ENCODE measurements at regions not wholly inside any gene's neighbourhood (a gene's known extent, or its start where the extent isn't known, plus 50 kb on each side); places are given as distances from the start of the nearest gene placed in this dataset.

DNA sequence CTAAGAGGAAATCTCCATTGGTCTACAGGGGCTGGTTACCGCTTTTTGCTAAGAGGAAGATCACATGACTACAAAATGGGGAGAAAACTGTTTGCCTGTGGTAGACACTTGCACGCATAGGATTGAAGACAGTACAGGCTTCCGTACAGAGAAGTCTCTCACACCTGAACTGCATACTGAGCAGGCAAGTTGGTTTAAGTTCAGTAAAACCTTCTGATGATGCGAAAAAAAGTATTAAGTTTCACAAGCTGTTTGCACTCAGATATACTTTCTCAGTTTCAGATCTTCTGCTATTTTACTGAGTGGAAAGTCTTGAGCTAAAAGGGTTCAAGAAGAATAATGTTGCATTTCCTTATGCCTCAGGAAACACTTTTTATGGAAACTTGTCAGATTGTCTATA lies 292.2 kb upstream of the MC4R start:
- no peak for DNase-seq

DNA sequence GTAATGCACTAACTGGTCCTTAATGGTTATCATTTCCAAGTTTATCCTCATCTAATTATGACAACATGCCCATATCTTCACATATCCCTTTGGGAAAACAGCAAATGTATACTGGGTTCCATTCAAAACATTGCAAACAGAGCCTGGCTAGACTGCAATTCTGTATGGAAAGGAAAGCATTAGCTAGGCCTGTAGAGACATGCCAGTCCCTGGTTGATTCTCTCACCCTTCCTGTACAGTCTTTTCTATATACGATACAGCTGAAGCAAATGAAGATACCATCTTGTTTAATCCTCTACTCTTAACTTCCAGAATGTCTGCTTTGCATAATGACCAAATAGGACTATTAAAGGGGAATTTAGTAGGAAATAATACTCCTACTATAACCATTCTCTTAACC lies 294.4 kb upstream of the MC4R start:
- no peak for DNase-seq

DNA sequence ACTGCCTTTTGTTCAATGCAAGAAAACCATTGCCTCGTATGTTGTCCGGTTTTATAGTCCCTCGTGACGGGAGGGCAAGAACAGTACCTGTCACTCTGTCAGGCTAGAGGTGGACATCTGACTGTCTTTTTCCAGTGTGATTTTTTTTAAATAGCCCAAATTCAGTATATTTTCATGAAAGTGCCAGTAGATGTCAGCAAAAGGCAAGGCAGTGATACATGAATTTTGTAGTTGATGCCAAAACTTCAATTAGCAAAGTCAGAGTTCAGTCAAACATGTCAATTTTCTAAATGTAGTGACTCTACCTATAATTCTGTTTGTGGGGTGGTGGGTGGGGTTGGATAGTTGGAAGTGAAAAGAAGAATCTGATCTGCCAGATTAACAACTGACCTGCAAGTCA lies 296.0 kb upstream of the MC4R start:
- DNase-seq: no peak

DNA sequence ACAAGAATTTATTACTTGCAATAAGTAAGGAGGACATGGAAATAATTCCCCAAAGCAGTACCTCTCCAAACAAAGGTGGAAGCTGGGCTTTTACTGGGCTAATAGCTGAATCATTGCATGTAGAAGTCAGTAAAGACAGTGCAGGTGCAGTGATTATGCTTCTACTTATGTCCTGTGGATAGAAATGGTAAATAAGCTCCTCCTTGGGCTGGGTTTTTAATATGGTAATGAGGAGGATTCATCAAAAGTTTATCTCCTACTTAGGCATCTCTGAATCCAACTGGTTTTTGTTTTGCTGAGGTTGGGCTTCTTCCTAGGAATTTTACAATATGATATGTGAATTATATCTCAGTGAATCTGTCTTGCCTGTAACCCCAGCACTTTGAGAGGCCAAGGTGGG lies 297.4 kb upstream of the MC4R start:
- DNase-seq: no peak

DNA sequence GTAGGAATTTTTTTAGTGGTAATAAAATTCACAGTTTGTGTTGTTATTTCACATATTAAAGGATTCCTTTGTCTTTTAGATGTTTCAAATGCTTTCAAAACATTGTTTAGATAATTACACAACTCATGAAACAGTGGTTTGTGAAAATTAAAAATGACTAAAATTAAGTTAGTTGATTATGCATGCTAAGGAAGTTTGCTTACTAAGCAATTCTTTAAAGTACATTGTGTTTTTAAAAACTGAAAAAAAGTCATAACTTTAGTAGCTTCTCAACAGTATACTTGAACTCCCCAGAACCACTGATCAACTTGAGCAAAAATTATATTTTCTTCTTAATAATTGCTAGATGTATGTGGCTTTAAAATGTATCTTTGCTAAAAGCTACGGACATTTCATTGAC lies 298.4 kb upstream of the MC4R start:
- no peak for DNase-seq

DNA sequence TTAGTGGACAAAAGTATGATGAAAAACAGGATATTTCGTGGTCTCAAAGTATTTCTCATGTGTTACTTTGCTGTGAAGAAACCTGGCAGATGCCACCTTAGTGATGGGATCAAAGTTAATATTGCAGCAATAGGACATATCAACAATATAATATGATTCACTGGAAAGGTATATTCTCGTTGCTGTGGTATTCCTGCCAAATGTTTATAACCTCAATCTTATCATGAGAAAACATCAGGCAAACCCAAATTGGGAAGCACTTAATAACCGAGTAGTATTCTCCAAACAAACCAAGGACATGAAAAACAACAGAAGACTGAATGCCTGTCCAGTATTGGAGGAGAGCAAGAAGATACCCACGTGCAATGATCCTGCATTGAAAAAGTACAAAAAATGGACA lies 302.6 kb upstream of the MC4R start:
- DNase-seq: no peak

DNA sequence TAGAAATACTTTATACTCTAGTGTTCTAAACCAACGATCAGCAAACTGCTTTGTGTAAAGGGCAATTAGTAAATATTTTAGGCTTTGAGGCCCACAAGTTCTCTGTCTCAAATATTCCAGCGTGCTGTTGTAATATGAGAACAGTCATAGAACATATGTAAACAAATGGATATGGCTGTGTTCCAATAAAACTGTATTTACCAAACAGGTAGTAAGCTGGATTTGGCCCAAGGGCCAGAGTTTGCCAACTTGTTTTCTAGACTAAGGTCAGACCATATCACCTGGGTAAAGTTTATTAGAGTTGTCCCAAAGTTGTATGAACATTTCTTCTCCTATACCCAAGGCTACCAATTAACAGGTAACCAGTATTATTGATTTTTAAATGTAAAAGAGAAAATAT lies 303.2 kb upstream of the MC4R start:
- peak; percentile 53 for DNase-seq

DNA sequence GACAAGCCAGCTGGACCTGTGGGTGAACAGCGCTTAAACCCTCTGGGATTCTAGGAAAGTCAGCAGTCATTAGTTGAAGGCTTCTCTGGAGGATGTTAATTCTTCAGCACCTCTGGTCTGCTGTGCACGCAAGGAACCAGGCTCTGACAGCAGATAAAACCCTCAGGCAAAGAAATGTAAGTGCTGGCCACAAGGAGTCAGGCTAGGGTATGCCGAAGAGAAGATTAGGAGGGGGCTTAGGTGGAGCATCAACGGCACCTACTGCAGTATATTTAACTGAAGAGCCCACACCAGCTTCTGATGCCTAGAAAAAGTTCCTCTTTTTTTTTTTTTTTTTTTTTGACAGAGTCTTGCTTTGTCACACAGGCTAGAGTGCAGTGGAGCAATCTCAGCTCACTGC lies 304.2 kb upstream of the MC4R start:
- no peak for DNase-seq

DNA sequence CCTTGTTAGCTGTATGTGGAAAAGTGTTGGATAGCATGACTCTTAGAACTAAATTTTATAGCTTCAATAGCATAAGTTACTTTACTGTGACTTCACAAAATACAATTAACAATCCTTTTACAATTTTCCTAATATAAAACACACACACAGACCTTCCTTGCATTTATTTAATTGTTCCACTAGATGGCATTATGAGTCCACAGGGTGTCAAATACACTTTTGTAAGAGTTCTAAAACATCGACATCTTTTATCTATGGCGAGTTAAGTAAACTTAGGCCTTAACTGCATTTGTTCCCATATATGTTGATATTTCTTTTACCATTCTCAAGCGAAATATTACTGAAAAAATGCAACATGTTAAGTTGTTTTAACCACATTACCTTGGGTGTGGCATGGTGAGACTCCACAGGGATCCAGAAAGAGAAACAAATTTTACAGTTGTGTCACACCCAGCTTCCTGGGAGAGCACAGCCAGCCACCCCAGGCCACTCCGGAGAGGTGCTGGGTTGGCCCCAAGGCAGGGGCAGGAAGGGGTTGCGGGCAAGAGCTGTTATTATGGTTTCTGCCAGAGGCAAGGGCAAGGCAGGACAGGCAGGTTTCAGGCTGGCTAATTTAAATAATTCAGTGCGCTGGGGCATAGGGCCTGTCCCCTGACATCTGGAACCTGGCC lies 312.4 kb upstream of the MC4R start:
- peak; percentile 12 for DNase-seq

DNA sequence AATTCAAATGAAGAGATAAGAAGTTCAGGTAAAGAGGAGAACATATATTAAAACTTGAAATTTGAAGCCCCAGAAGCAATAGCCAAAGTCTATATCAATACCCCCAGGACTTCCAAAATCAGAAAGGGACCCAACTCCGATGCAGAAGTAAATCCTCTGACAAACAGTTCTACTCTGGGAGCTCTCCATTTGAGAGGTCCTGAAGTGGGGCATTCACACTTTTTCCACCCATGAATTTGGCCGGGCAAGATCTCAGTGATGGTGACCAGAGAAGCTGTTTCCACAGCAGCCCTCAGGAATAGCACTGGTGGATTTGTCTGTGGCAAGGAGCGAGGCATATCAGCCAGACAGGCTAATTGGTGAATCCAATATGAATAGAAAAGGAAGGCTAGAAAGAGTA lies 313.6 kb upstream of the MC4R start:
- no peak for DNase-seq

DNA sequence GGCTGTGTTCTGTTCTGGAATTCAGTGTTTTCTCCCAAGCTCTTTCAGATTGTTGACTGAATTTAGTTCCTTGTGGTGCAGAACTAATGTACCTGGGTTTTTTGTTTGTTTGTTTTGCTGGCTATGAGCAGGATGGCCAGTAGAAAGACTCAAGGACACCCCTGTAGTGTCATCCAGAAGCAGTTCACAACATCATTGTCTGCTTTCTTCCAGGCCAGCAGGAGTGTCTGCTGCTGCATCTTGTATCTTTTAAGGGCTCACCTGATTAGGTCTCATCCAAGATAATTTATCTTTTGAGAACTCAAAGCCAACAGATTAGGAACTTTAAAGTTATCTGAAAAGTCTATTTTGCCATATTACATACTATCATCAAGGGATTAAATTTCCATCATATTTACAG lies 318.5 kb upstream of the MC4R start:
- no peak for DNase-seq

DNA sequence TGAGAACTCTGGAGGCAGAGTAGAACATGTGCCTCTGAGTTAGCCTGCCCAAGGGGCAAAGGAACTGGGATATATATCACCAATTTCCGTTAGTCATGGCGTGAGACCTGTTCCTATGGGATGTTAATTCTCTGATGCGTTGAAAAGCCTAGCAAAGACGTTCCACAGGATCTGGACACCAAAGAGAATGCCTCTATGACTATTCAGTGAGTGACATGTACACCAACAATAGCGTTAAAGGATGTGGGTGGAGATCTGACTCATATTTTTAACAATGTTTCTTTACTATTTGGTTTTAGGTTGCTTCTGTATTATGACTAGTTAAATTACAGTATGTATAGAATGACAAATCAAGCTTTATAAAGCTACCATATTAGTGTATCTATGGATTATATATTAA lies 320.9 kb upstream of the MC4R start:
- no peak for DNase-seq

DNA sequence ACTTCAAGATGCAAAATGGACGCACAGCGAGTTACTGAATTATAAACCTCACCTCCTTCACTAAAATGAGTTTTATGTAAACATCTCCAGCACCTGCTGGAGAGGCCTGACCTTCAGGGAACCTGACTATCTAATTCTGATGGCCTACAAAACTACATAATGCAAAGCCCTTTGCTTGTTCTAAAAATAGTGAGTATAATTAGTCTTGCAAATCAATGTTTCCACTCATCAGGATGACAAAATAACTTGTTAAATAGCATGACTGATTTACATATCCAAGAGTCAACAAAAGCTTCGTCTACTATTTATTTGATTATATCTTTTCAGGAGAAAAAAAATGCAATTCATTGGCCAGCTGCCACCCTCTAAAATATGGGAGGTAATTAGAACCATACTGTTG lies 326.3 kb upstream of the MC4R start:
- no peak for DNase-seq

DNA sequence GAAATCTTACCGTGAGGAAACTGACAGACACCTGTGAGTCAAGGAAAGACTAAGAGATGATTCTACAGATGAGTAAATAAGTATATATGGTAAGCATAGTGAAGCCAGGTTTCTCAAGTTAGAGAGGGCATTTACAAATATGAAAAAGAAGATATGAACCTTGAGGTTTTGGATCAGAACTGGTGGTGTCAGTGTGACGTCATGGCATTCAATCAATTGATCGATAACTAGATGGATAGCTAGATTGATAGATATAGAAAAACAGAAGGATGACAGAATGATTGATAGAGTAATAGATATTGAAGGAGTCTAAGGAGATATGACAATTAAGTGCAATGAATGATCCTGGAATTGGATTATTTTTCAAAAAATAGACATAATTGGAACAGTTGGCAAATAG lies 350.2 kb upstream of the MC4R start:
- DNase-seq: no peak

DNA sequence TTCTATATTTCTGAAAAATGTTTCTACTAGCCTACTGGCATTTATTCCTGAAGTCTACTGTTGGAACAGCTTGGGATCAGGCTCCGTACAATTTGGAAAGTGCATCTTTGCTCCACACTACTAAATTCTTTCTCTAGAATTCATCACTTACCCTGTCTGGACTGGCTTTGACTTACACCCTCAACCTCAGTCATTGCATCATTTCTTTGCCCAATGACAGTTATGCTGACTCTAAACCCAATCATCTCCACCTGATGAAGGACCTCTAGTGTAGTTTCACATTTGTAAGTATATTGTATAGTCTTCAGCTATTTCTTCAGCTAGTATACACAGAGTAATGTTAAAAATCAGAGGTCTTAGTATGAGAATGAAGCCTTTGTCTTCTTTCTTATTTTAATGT lies 359.6 kb upstream of the MC4R start:
- no peak for DNase-seq

DNA sequence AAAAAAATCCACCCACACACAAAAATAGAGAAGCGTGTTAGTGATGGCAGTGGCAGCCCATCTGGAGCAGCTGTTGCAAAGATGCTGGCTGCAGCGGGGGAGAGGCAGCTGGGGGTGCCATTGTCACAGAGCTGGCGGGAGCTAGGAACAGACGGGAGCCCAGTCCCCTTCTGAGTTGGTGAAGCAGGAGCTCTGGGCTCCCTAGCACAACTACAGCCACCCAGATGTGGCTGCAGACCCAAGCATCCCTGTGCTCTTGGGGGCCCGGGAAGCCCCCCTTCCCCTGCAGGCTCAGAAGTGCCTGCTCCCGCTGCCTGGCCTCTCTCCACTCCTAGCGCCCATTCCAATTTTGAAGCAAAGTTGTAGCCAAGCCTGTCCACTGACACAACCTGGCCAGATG lies 366.6 kb upstream of the MC4R start:
- no peak for DNase-seq

DNA sequence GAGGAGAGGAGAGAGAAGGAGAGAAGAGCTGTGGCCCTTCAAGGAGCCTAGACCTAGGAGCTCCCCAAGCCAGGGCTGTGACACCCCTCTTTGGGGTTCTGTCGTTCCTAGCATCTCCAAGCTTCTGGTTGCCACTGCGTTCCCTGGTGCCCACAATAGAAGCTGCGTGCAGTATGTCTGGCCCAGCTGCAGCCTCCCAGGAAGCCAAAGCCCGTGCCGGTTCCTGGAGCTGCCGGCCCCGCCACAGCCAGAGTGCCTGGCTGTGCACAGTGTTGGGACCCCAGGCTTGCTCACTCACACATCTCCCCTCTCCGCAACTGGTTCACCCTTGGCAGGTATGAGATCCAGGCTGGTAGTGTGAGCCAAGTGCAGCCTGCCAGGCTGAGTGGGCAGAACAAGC lies 367.7 kb upstream of the MC4R start:
- no peak for DNase-seq

DNA sequence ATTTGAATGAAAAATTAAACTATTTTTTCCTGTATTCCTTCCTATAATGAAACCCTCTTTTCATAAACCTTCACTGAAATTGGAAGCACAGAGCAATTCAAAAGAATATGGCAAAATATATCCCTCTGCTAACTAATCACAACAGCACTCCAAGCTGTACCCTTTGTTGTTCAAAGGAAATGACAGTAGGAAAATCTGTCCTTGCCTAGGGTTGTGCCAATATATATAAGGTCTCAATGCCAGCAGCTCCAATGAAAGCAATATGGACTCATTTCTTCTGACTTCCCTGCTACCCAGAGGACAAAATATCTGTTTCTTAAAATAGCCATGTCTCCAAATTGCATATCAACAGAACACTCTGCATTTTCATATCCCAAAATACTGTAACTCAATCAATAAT lies 373.9 kb upstream of the MC4R start:
- DNase-seq: no peak

DNA sequence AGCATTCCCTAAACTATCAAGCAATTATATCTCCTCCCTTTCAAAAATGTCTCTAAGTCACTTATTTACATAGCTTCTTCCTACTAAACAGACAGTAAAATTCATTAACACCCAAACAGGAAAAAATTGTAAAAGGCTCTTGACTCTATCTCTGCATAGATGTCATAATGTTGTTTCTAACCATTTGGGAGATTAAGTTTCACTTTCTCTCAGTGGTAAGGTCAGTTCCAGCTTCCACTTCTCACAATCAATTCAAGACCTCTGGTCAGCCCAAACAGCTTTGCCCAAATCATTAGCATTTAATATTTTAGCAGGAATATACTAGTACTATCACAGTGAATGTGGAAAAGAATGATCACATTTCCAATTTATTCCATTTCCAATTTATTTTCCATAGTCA lies 374.3 kb upstream of the MC4R start:
- DNase-seq: no peak

DNA sequence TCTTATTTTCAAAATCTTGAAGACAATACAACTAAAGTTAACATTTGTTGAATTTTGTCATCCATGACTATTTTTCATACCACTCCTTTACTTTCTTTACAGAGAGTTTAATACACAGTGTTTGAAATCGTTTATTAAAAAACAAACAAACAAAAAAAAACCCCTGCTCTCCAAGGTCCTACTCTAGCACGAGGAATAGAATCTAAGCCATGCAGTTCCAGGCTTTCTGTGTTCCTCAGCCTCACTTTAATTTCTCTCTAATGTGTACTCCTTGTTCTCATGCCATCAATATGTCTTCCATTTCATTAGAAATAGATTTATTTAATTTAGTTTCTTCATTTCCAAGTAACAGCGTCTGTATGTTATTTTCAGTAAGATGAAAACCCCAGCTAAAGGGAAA lies 381.2 kb upstream of the MC4R start:
- DNase-seq: no peak

DNA sequence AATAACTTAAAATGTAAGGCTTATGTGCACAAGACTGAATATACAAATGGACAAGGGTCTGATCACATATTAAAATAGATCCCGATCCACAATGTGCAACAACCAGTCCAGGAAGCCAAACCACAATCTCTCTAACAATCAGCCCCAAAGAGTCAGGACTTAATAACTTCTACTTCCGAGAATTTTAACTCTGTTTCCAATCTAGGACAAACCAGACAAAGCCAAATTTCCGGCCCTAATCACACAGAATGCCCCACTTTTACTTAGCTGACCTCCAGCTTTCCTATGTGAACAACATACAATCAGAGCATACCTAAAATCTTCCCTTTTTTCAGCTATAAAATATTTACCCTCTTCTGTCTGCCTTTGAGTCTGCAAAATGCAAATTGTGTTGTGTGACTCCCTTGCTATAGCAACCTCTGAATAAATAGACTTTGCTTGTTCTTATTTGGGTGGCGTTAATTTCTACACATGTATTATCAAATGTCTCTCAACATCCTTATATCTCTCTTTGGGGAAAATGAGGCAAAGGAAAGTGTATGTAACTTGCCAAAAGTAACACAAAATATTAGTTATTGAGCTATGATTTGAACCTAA lies 381.9 kb upstream of the MC4R start:
- no peak for DNase-seq

DNA sequence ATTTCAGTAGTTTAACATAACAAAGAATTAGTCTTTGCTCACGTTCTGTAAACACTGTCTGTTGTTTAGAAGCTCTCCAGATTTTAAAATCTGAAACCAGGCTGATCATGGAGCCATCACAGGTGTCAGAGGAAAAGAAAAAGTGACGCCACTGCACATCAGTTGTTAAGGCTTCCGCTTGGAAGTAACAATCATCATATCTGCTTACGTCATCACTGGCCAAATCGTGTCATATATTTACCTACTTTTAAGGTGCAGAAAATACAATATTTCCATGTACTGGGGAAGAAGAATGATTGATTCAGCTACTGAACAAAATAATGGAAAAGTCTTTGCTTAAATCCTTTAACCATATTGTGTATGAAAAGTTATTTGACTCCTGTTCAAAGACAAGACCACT lies 382.6 kb upstream of the MC4R start:
- no peak for DNase-seq

DNA sequence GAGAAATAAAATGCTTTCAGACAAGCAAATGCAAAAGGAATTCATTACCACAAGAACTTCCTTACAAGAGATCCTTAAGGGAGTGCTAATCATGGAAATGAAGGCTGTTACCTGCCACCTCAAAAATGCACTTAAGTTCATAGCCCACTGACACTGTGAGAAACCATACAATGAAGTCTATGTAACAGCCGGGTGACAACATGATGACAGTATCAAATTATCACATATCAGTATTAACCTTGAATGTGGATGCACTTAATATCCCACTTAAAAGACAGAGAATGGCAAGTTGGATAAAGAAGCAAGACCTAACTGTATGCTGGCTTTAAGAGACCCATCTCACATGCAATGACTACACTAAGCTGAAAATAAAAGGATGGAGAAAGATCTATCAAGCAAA lies 403.4 kb upstream of the MC4R start:
- DNase-seq: no peak

DNA sequence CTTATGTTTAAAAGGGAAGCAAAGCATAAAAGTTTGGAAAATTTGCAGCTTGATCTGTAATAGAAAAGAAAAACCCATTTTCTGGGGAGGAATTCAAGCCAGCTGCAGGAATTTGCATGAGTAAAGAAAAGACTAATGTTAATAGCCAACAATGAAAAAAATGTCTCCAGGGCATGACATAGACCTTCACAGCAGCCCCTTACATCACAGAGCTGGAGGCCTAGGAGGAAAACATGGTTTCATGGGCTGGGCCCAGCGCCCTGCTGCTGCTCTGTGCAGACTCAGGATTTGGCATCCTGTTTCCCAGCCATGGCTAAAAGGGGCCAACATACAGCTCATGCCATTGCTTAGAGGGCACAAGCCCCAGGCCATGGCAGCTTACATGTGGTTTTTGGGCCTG lies 411.6 kb upstream of the MC4R start:
- DNase-seq: no peak

DNA sequence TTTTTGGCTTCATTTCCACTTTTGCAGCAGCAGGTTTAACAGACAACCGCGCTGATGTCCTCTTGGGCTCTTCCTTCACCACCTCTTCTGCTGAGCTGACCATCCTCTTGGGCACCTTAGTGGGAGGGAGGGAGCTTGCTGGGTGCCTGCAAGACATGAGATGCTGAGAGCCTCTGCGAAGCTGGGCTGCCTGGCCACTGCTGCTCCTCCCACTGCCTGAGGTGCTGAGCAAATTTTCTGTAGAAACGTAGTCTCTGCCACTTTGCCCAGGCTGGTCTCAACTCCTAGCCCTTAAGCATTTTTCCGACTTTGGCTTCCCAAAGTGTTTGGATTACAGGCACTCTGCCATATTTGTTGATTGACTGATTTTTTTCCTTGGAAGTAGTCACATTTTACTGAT lies 422.2 kb upstream of the MC4R start:
- no peak for DNase-seq

DNA sequence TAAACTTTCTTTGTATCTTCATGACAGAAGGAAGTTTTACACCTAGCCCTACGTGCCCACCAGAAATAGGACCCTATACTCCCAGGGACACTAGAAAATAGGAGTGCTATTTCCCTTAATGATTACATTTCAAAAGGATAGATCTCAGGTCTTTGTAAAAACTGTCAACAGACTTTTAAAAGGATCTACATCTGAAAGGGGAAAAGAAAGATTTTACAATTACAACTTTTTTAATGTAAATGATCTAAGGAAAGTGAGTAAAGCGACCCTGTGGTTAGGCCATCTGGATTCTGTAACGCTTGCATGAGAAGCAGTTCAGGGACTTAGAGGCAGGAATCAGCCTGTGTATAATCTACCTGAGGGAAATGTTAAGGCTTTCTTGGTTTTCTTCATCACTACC lies 431.8 kb upstream of the MC4R start:
- no peak for DNase-seq
